NCI-H446 treated with DMSO at 0.1 percent for 48 hours (cell line): ENCODE measurements at regions not wholly inside any gene's neighbourhood (a gene's known extent, or its start where the extent isn't known, plus 50 kb on each side); places are given as distances from the start of the nearest gene placed in this dataset.
"Not testable (repeated sequence)": the region's sequence is repeated elsewhere in the genome, so short reads cannot be mapped to it uniquely, and the experiment has no call there.

Experiments
- DNase-seq: peaks from one replicate; lab custom pipeline; 2025; lab: John Stamatoyannopoulos, UW

DNA sequence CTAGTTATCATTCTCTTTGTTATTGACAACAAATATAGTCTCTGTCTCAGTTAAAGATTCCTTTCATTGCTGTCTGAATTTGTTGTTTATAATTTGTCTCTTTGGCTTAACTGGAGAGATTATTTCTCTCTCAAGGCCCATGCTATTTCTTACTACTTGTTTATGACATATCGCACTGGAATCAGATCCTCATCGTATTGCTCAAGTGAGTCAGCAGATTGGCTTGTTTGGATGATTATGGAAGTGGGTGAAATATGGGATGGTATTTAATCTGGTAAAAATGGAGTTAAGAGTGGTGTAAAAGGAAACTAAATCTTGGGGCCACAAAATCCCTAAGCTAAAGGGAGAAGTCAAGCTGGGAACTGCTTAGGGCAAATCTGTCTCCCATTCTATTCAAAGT, 613.1 kb downstream of the SI start:
- no peak for DNase-seq

DNA sequence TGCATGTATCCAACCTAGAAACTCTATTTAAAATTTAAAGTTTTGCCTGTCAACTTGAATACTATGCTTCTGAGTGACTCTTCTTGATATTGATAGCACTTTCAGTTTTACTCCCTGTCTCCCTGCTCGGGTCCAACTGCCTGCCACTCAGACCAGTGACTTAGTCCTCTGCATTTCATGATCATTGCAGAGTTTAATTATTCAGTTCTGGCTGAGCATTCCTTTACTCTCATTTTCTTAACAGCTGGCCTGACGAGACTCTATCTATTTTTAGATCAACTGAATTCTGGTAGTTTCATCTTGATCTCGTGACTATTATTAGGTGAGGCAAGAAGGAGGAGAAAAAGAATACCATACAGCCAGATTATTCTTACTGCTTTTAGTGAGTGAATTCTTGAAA, 617.4 kb downstream of the SI start:
- DNase-seq: no peak

DNA sequence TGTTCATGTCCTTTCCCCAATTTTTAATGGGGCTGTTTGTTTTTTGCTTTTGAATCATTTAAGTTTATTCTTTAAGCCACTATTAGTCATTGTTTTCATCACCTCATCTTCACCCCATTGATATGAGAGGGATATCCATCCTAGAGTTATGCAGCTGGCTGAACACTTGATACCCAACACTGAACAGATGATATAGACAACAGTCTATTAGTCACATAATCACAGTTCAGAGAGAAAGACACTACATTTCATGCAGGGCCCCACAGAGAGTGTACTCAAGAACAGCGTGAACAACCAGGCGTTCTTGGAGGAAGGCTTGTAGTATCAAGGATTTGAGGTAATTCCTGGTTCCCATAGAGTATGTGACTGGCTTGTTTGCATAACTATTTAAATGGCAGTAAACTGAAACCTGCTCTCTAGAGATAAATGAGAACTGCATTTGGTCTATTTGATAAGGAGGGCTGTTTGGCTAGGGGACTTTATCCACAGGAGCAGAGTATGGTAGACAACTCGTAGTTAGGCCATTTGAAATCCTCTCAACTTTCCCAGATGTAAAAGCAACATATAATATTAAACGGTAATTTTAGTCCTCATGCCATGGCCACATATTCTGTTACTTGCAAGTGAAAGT, 618.7 kb downstream of the SI start:
- DNase-seq: peak; percentile 18

DNA sequence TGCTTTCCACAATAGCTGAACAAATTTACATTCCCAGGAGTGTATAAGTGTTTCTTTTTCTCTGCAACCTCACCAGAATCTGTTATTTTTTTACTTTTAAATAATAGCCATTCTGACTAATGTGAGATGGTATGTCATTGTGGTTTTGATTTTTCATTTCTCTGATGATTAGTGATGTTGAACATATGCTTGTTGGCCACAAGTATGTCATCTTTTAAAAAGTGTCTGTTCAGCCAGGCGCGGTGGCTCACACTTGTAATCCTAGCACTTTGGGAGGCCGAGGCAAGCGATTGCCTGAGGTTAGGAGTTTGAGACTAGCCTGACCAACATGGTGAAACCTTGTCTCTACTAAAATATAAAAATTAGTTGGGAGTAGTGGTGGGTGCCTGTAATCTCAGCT, 619.3 kb downstream of the SI start:
- no peak for DNase-seq

DNA sequence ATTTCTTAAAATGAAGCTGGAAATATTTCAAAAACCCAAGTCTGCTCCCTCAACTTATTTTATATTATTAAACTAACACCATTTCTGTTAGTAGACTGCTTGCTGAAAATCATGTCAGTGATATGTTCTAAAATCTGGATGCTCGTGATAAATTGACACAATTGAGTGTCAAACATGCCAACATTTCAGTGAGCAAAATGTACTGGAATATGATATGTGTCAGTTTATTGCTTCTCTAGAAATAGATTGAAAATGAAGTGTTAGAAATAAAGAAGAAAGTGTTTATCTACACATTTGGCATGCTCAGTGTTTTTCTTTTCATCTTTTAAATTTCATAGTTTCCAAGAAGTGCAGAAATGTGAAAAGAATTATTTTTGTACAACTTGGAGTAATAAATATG, 624.6 kb downstream of the SI start:
- no peak for DNase-seq

DNA sequence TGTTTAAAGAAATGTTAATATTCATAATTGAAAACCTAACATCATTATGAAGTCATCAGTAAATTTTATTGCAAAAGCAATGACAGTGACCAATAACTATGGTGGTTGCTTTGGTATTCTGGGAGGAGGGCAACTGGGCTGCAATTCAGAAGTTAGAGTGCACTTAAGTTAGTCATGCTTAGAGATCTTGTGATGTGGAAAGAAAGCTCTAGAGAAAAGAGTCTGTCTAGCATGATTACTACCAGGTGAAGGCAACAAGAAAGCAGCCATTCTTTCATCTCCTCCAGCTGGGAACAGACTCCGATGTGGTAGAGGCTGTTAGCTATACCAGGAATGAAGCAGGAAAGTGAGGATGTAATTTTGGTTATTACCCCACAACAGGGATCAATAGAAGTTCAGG, 625.6 kb downstream of the SI start:
- DNase-seq: no peak

DNA sequence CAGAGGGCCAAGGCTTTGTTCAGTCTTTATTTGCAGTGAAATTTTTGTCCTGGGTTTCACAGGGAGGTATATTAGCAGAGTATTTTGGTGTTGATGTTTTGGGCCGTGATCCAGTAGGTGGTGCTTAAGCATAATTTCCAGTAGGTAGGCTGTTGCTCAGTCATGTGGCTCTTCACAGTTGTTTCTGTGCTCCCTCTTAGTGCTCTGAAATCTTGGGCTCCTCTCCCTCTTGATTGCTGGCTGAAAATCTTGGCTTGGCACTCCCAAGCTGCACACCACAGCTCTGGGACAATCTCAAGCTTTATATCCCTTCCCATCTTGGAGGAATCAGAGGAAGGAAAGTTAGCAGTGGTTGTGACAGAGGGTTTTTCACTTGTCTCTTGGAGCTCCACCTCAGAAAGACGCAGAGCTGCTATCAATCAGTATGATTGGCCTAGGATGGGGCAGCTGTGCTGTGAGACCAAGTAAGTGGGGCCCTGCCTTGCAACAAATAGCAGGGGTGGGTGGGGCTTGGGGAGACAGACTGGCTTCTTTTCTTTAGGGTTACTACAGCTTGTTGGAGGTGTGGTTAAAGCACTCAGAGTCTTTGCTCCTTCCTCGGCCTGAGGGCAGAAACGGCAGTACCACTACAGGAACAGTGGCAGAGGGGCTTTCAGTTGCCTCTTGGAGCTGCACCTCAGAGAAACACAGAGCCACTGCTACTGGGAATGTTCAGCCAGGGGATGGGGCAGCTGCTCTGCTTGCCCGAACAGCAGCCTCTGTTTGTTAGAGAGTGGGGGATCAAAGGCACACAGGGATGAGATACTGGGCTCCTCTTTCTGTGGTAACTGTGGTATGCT, 627.0 kb downstream of the SI start:
- peak; percentile 58 for DNase-seq

DNA sequence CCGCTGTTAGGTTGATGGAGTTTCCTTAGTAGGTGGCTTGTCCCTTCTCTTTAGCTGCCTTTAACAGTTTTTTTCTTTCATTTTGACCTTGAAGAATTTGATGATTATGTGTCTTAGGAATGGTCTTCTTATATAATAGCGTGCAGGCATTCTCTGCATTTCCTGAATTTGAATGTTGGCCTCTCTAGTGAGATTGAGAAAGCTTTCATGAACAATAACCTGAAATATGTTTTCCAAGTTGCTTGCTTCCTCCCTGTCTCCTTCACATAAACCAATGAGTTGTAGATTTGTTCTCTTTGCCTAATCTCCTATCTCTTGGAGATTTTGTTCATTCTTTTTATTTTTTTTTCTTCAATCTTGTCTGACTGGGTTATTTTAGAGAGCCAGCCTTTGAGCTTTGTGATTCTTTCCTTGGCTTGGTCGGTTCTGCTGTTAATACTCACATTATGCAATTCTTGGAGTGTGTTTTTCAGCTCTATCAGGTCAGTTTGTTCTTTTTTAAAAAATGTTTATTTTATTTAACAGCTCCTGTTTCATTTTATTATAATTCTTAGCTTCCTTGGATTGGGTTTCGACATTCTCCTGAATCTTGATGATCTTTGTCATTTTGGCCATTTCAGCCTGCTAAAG, 627.9 kb downstream of the SI start:
- DNase-seq: no peak

DNA sequence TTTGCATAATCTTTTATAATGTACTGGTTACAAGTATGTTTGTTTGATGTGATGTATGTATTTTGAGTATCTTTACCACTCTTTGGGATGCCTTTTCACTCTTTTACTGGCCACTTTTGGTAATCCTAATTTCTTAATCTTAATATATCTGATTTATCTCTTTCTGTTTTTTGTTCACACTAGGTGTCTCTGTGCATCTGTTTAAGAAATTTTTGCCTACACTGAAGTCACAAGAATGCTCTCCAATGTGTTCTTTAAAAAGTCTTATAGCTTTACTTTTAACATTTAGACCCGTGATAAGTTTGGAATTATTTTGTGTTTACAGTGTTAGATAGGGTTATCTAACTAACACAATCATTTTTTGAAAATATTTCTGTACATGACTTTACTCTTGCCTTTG, 659.1 kb downstream of the SI start:
- no peak for DNase-seq

DNA sequence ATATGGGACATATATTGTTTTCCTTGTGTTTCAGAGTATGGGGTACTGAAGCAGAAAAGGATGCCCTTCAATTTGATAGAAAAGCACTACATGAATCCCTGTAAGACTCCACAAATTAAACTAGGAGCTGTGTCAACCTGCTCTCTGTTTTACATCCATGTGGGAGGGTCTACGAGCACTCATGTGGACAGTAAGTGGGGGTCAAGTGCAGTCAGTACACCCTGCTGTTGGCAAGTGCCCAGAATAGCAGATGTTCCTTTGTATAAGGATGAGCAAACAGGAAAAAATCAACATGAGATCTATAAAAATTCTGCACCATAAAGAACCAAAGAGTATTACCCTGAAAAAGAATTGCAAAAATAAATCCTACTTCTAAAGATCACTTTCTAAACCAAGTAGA, 659.9 kb downstream of the SI start:
- DNase-seq: peak; percentile 85

DNA sequence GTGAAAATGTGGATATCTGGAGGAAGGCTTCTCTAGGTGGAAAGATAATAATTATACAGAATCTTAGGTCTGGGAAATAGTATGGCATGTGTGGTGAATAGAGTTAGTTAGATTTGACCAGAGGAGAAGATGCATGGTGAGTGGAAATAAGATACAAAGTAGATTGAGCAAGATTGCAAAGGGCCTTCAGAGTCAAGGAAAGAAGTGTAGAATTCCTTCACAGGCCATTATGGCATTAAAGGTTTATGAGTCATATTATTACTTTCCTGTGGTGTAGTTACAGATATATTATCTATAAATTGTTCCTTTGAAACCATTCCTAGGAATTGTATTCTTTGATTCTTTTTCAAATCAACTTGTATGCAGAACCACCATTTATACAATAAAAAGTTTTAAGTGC, 660.3 kb downstream of the SI start:
- DNase-seq: no peak

DNA sequence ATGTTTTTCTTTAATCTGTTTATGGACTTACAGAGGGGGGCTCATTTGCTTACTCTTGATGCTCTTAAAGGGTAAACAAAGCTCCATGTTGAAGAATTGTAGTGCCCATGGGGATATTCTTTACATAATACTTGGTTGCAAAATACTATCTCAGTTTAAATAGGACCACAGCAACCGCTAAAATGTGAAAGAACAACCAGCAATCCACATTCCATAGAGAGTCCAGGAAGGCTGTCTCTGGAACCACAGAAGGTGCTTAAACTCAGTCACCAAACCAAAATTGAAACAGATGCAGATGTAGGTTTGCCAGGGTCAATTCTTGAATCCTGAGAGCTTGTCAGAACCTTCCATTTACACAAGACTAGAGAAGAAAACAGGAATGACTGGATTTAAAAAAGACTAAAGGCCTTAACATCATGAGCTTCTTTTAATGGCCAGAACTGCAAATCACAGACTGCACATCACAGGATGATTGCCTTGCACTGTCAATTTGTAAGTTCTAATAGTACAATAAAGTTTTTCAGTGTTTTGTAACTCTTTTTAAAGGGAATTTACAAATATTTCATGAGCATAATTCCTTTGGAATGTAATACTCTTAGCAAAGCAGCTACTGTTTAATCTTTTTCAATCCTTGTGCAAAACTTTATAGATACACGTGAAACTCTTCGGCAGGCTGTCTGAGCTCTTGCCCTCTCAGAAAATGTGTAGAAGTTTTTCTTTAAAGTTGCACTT, 661.6 kb downstream of the SI start:
- no peak for DNase-seq

DNA sequence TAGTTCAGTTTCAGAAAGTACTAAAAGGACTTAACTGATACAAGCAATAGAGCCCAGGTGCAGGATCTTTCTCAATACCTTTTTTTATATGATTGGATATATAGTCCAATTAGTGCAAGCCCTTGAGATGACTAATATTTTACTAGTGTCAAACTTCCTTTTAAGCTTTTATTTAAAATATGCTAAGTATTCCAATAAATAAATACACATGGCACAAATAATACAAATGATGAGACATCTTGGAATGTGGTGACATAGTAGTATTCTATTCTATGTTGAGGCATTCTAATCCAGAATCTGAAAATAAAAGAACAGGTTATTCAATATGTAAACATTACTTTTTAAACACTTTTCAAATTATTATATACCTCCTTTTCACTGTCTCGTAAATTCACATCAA, 670.0 kb downstream of the SI start:
- no peak for DNase-seq

DNA sequence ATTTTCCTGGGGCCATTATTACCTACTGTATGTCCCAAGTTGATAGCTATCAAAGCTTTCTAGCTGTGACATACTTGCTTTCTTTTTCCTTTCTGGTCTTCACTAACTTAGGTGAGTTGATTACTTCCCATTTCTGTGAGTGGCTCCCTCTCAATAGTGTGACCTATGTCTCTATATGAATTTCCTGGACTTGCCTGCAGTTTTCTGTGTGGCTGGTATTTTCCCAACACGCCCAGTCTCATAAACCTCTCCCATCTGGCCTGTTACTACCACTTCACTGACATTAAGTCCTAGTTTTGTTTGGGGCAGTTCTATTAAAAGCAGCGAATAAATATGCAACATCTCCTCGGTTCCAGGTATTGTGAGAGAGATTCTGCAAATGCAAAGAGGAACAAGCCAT, 671.2 kb downstream of the SI start:
- DNase-seq: no peak

DNA sequence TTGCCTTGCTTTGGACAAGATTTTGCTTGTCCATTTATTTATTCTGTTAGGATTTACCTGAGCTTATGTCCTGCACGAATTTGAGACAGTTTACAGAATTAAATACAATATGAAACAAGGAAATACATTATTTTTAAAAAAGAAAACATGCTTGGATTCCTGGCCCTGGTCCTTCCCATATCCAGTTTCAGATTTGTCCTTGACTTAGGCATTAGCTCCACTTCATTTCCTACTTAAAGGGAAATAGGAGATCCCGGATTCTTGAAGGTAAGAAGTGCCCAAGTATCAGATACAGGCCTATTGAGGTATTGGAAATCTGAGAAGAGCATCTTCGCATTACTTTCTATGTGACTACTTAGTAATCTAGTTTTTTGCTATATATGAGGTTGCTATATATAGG, 672.0 kb downstream of the SI start:
- no peak for DNase-seq

DNA sequence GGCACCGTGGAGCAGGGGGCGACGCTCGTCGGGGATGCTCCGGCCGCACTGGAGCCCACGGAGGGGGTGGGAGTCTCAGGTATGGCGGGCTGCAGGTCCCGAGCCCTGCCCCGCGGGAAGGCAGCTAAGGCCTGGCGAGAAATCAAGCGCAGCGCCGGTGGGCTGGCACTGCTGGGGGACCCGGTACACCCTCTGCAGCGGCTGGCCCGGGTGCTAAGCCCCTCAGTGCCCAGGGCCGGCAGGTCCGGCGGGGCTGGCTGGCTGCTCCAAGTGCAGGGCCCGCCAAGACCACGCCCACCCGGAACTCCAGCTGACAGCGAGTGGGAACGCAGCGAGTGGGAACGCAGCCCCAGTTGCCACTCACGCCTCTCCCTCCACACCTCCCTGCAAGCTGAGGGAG, 676.4 kb downstream of the SI start:
- no peak for DNase-seq

DNA sequence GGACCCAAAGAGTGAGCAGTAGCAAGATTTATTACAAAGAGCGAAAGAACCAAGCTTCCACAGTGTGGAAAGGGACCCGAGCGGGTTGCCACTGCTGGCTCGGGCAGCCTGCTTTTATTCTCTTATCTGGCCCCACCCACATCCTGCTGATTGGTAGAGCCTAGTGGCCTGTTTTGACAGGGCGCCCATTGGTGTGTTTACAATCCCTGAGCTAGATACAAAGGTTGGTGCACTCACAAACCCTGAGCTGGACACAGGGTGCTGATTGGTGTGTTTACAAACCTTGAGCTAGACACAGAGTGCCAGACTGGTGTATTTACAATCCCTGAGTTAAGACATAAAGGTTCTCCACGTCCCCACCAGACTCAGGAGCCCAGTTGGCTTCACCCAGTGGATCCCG, 676.9 kb downstream of the SI start:
- not testable (repeated sequence) for DNase-seq

DNA sequence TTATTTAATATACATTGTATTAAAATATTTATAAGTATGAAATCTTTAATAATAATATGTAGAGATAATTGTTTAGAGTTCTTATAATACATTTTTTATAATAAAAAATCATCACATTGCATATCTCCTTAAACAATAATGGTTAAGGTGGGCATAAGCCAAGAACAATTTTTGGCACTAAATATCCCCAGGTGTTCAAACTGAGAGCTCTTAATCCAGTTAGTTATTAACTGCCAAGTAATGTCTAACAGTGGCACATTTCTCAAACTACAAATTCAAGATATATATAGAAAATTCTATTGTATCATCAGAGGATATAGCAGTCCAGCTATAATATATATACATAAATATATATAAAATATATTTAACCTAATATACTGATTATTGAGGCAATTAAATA, 680.8 kb downstream of the SI start:
- DNase-seq: no peak

DNA sequence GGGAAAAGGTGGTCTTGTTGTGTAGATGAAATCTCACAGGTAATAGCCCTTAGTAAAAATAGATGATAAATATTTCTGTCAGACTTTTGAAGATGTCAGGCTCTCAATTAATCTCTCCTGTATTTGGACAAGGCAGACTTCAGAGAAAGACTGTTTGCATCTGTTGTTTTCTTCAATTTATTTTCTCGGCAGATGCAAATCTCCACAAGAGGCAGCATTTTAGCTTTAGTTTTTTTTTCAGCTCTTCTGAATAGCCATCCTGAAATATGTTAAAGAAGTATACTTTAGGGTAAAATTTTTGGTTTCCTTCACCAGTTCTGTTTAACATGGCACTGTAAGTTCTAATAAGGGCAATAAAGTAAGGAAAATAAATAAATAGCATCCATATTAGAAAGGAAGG, 685.1 kb downstream of the SI start:
- peak; percentile 52 for DNase-seq

DNA sequence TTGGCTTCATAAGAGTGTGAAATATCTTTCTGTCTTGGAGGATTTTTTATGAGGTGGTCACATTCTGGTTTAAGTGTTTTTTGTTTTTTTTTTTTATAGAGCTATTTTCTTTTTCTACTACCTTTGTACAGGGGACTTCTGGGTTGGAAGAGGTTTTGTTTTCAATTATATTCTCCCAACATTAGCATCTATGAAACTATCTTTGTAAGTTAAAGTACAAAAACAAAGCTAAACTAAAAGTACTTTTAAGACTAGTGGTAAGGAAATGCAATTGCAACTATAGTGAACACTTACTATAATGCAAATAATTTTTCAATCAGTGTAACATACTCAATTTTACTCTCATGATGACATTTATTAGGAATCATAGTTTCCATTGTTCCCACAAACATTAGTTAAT, 688.2 kb downstream of the SI start:
- DNase-seq: no peak

DNA sequence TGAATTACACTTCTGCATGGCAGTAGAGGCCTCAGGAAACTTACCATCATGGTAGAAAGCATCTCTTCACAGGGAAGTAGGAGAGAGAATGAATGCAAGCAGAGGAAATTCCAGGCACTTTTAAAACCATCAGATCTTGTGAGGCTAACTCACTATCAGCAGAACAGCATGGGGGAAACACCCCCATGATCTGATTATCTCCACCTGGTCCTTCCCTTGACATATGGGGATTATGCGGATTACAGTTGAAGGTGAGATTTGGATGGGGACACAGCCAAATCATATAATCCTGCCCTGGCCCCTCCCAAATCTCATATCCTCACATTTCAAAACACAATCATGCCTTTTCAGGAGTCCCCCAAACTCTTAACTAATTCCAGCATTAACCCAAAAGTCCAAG, 691.1 kb downstream of the SI start:
- no peak for DNase-seq

DNA sequence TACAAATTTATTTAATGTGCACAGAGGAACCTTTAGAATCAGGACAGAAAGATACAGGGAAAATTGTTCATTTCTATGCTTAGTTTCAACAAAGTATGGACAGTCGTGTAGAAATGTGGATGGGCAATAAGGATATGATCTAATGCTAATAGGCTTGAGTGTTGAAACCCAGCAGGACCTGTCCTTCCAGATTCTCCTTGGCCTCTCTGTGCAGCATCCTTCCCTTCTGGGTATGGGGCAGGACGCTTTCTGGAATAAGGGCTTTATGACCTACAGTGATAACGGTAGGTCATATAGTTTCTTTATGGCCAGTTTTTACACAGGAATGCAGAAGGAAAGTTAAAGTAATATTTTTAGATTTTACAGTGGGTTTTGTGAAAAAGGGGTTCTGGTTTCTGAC, 698.1 kb downstream of the SI start:
- no peak for DNase-seq

DNA sequence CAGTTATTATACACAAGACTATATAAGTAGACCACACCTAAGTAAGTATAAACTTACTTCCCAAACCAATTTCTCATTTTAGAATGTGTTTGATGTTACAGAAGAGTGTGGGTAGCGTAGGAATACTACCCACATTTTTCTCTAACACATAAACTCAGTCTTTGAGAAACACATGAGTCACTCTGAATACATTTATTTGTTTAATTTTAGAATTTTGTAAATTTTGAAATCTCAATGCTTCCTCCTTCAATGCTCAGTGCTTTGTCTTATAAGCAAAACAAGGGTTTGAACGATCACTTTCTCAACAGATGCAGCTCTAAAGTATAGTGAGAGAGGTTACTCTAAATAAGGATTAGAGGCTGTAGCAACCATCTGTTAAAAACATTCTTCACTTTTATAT, 700.8 kb downstream of the SI start:
- peak; percentile 53 for DNase-seq
